A549 (cell line): ENCODE measurements at regions not wholly inside any gene's neighbourhood (a gene's known extent, or its start where the extent isn't known, plus 50 kb on each side); places are given as distances from the start of the nearest gene placed in this dataset.
"Not testable (repeated sequence)": the region's sequence is repeated elsewhere in the genome, so short reads cannot be mapped to it uniquely, and the experiment has no call there.

ENCODE experiments used
- ATAC-seq, 2 experiments: fragments of 200-7000 bp in 1 of 2; fragments of >200 bp in 1 of 2; cut with Nextera tagmentation in 1 of 2; cut with Tn5 transposase in 1 of 2; 3 replicates each; pipeline versions ENCODE4 v1.8.0 to v1.9.1; 2018 to 2020; ENCODE audit warnings: mild to moderate bottlenecking in 1 of 2, moderate library complexity in 1 of 2
- CTCF ChIA-PET: fragments of 300-600 bp; sonication (Branson Sonifier 250); formaldehyde crosslinking; extraction: SDS; loops from one replicate; lab custom pipeline; 2021; ENCODE audit warnings: antibody characterized with exemption, inconsistent platforms; lab: Yijun Ruan, JAX
- POLR2A ChIA-PET: fragments of 350-600 bp; formaldehyde crosslinking; extraction: SDS; loops from one replicate; lab custom pipeline; 2021; ENCODE audit warnings: antibody characterized with exemption, inconsistent platforms; lab: Yijun Ruan, JAX
- DNase-seq, 2 experiments: peaks; one replicate each; pipeline versions ENCODE4 v3.0.0 to v3.0.0-alpha.2; 2011 to 2016; ENCODE audit warnings: low read depth in 1 of 2, low spot score in 1 of 2
- FAIRE-seq: peaks from 2 replicates; lab custom pipeline; 2011; peaks lifted over from hg19 to GRCh38; lab: Jason Lieb, UNC
- H3K27ac ChIP-seq, 2 experiments: fragments of >200 bp; sonication (Bioruptor Twin); formaldehyde crosslinking; 3 replicates each; pipeline ENCODE4 v1.5.1; 2016 to 2017
- H3K4me1 ChIP-seq: fragments of >200 bp; sonication (Bioruptor Twin); formaldehyde crosslinking; 3 replicates; pipeline ENCODE4 v1.6.1; 2016
- H3K4me2 ChIP-seq: fragments of >200 bp; sonication (Bioruptor Twin); formaldehyde crosslinking; 3 replicates; pipeline ENCODE4 v1.6.1; 2016
- H3K4me3 ChIP-seq: fragments of >200 bp; sonication (Bioruptor Twin); formaldehyde crosslinking; 3 replicates; pipeline ENCODE4 v1.5.1; 2016
- H3K9me3 ChIP-seq: fragments of >200 bp; sonication (Bioruptor Twin); formaldehyde crosslinking; 3 replicates; pipeline ENCODE4 v1.6.1; 2016
- BHLHE40 ChIP-seq: IDR thresholded peaks from 2 replicates; pipeline ENCODE4 v1.6.1; 2012; ENCODE audit warnings: low read depth, low read length, inconsistent platforms
- CBX8 ChIP-seq: fragments of 200-600 bp; sonication (generic); IDR thresholded peaks from 2 replicates; pipeline ENCODE4 v1.6.1; 2016
- EHMT2 ChIP-seq: fragments of 200-600 bp; sonication (generic); IDR thresholded peaks from 2 replicates; pipeline ENCODE4 v1.6.1; 2016; ENCODE audit warnings: antibody characterized with exemption, low read depth, mild to moderate bottlenecking, moderate library complexity
- EP300 ChIP-seq, 2 experiments: fragments of >200 bp; sonication (Bioruptor Twin); formaldehyde crosslinking; IDR thresholded peaks; 2 replicates in 1 of 2; 3 replicates in 1 of 2; pipeline ENCODE4 v1.6.1; 2016 to 2017
- ESRRA ChIP-seq: fragments of 150-350 bp; IDR thresholded peaks from 2 replicates; pipeline ENCODE4 v1.6.1; 2014; ENCODE audit warnings: mild to moderate bottlenecking, low read length, borderline replicate concordance
- FOXS1 ChIP-seq: fragments of 250-450 bp; sonication (Bioruptor Pico); IDR thresholded peaks from 2 replicates; pipeline ENCODE4 v1.5.0; 2020; ENCODE audit warnings: mild to moderate bottlenecking, moderate library complexity
- HOXB5 ChIP-seq: fragments of 250-450 bp; sonication (Bioruptor Pico); IDR thresholded peaks from 2 replicates; pipeline ENCODE4 v1.5.0; 2020; ENCODE audit warnings: mild to moderate bottlenecking, moderate library complexity
- MYC ChIP-seq: IDR thresholded peaks from 2 replicates; pipeline ENCODE4 v1.6.1; 2012; ENCODE audit warnings: mild to moderate bottlenecking, inconsistent platforms, low read length, improper control_type of control experiment, borderline replicate concordance
- NR3C1 ChIP-seq: fragments of >200 bp; sonication (Bioruptor Twin); formaldehyde crosslinking; IDR thresholded peaks from 3 replicates; pipeline ENCODE4 v1.6.1; 2017
- POLR2AphosphoS2 ChIP-seq: conservative IDR thresholded peaks from 2 replicates; pipeline ENCODE4 v1.6.1; 2012; ENCODE audit warnings: low read length, improper control_type of control experiment, inconsistent platforms
- RARB ChIP-seq: fragments of 250-450 bp; sonication (Bioruptor Pico); IDR thresholded peaks from 2 replicates; pipeline ENCODE4 v1.8.0; 2021; ENCODE audit warnings: mild to moderate bottlenecking, moderate library complexity
- RNF2 ChIP-seq: fragments of 200-600 bp; sonication (generic); IDR thresholded peaks from 2 replicates; pipeline ENCODE4 v1.6.1; 2016; ENCODE audit warnings: low read depth, mild to moderate bottlenecking, antibody characterized with exemption, moderate library complexity, borderline replicate concordance
- SMC3 ChIP-seq: fragments of >200 bp; sonication (Bioruptor Twin); formaldehyde crosslinking; IDR thresholded peaks from 3 replicates; pipeline ENCODE4 v1.6.1; 2018; ENCODE audit warnings: inconsistent platforms
- ZC3H11A ChIP-seq: fragments of 450-650 bp; IDR thresholded peaks from 2 replicates; pipeline ENCODE4 v1.6.1; 2014; ENCODE audit warnings: antibody characterized with exemption, mild to moderate bottlenecking
- ZNF302 ChIP-seq: fragments of 250-450 bp; sonication (Bioruptor Pico); IDR thresholded peaks from 2 replicates; pipeline ENCODE4 v1.9.0; 2021; ENCODE audit warnings: inconsistent platforms, mild to moderate bottlenecking, moderate library complexity
- WGBS: methylation state at CpG from one replicate; pipeline ENCODE4 v1.1.6; 2017; ENCODE audit errors: missing lambda C conversion rate; 5-methylcytosine and 5-hydroxymethylcytosine counted together
- TF ChIP-seq, protein P1 (sequence below): fragments of 450-650 bp; IDR thresholded peaks from 2 replicates; pipeline ENCODE4 v1.6.1; 2014; ENCODE audit warnings: antibody characterized with exemption
- TF ChIP-seq, protein P2 (sequence below): IDR thresholded peaks from 2 replicates; pipeline ENCODE4 v1.6.1; 2012; ENCODE audit warnings: low read depth, borderline replicate concordance
- TF ChIP-seq, protein P3 (sequence below): fragments of >200 bp; sonication (Bioruptor Twin); formaldehyde crosslinking; IDR thresholded peaks from 2 replicates; pipeline ENCODE4 v1.6.1; 2016
- TF ChIP-seq, protein P4 (sequence below): fragments of 150-350 bp; IDR thresholded peaks from 2 replicates; pipeline ENCODE4 v1.6.1; 2014; ENCODE audit warnings: low read depth, mild to moderate bottlenecking, low read length

DNA sequence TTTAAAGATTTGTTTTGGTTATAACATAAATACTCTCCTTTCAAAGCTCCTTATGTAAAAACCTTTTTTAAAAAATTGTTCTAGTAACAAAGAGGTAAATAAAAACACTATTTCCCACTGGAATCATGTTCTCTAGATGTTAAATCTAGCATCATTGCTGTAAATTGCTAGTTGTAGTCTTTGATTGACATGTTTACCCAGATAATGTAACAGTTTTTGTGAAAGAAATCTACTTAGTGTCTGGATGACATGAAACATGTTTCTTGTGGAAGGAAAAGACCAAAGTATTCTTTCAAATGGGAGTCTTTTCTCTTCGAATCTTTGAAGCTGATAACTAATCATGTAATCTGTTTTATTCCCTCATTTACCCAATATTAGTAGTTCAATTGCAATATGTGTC is 1565.9 kb upstream of the WWC1 start:
- Histone ChIP-seq H3K4me1 (peaks cover 9% of the 10 kb centered on the region; the same call in 2 of the 3 replicates), H3K4me2 (no peak overlapping the region), H3K4me3 (no peak overlapping the region), H3K9me3 (peaks cover 4% of the 10 kb centered on the region; the same call in 1 of the 3 replicates), H3K27ac (no peak overlapping the region)
- 11% methylated on average over 1 of the region's 1 CpG for WGBS
- DNase-seq = no peak
- ATAC-seq = no peak
- POLR2A ChIA-PET = no interaction called here
- TF ChIP-seq, protein P1, sequence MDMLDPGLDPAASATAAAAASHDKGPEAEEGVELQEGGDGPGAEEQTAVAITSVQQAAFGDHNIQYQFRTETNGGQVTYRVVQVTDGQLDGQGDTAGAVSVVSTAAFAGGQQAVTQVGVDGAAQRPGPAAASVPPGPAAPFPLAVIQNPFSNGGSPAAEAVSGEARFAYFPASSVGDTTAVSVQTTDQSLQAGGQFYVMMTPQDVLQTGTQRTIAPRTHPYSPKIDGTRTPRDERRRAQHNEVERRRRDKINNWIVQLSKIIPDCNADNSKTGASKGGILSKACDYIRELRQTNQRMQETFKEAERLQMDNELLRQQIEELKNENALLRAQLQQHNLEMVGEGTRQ = no peak
- TF ChIP-seq, protein P2, sequence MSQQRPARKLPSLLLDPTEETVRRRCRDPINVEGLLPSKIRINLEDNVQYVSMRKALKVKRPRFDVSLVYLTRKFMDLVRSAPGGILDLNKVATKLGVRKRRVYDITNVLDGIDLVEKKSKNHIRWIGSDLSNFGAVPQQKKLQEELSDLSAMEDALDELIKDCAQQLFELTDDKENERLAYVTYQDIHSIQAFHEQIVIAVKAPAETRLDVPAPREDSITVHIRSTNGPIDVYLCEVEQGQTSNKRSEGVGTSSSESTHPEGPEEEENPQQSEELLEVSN = no peak
- TF ChIP-seq, protein P3, sequence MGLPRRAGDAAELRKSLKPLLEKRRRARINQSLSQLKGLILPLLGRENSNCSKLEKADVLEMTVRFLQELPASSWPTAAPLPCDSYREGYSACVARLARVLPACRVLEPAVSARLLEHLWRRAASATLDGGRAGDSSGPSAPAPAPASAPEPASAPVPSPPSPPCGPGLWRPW = no peak
- no peak for TF ChIP-seq RNF2
- no peak for TF ChIP-seq EP300 (IDR thresholded peaks at IDR 0.05)
- no peak for TF ChIP-seq ZNF302 (CRISPR knock-in tag)
- TF ChIP-seq BHLHE40 = no peak
- TF ChIP-seq SMC3 = no peak
- no peak for TF ChIP-seq FOXS1 (CRISPR knock-in tag)
- no peak for TF ChIP-seq CBX8
- TF ChIP-seq, protein P4, sequence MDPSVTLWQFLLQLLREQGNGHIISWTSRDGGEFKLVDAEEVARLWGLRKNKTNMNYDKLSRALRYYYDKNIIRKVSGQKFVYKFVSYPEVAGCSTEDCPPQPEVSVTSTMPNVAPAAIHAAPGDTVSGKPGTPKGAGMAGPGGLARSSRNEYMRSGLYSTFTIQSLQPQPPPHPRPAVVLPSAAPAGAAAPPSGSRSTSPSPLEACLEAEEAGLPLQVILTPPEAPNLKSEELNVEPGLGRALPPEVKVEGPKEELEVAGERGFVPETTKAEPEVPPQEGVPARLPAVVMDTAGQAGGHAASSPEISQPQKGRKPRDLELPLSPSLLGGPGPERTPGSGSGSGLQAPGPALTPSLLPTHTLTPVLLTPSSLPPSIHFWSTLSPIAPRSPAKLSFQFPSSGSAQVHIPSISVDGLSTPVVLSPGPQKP = no peak
- no peak for TF ChIP-seq EHMT2
- no peak for TF ChIP-seq NR3C1
- no peak for TF ChIP-seq POLR2AphosphoS2
- TF ChIP-seq RARB (CRISPR knock-in tag) = no peak
- TF ChIP-seq ZC3H11A = no peak
- TF ChIP-seq ESRRA = no peak
- CTCF ChIA-PET = no interaction called here
- FAIRE-seq = no peak

DNA sequence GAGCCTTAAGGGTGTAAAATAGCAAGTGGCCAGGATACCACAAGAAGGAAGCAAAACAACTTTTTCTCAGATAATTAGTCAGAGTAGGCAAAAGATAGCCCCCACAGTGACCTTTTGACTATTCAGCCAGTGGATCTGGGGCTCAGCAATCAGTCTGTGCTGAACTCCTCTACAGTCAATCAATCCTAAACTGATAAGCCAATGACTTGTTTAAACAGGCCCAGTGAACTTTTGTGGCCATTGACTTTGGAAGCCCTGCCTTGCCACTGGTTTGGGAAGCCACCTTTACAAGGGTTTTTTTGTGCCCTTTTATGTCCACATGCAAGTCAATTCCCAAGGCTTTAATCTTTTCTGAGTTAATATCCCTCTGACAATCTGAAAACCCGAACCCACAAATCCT is 1565.0 kb upstream of the WWC1 start:
- ATAC-seq = no peak
- DNase-seq = no peak
- Histone ChIP-seq H3K27ac (no peak overlapping the region), H3K4me3 (no peak overlapping the region), H3K4me1 (peaks cover 9% of the 10 kb centered on the region; the same call in 2 of the 3 replicates), H3K4me2 (no peak overlapping the region), H3K9me3 (peaks cover 4% of the 10 kb centered on the region; the same call in 1 of the 3 replicates)
- ChIA-PET CTCF (no interaction called here), POLR2A (no interaction called here)
- WGBS = 3% methylated on average over 1 of the region's 1 CpG
- no peak for FAIRE-seq
- TF ChIP-seq, protein P4 = no peak
- TF ChIP-seq HOXB5 (CRISPR knock-in tag) (no peak), MYC (no peak)

DNA sequence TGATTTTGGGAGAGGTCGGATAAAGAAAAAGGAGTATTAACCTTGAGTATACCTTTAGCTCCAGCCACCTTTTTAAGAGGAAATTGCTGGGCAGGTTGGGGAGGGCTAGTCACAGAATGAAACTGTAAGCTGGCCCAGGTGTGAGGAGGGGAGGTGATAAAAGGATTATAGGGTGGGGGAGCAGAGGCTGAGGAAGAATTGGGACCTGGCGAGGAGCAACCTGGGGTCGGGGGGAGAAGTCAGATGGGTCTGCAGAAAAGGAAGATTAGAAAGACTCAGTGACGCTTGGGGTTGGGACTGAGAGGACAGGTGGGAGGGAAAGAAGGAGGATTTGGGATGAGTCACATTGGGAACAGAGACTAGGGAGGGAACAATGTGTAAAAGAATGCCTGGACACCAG is 1548.5 kb upstream of the WWC1 start:
- H3K4me3 ChIP-seq, FAIRE-seq, CTCF ChIA-PET: not testable (repeated sequence)

More for the DNA sequence above, 1548.5 kb upstream of the WWC1 start:
- H3K4me2 ChIP-seq, ATAC-seq, DNase-seq, POLR2A ChIA-PET, H3K4me1 ChIP-seq, H3K27ac ChIP-seq, H3K9me3 ChIP-seq: not testable (repeated sequence)
- WGBS = 23% methylated on average over 4 of the region's 4 CpGs
